Tibial artery (tissue), 4 donors: ENCODE measurements at regions not wholly inside any gene's neighbourhood (a gene's known extent, or its start where the extent isn't known, plus 50 kb on each side); places are given as distances from the start of the nearest gene placed in this dataset.

Source experiments
- DNase-seq, 2 donors: peaks; one replicate each; pipeline ENCODE4 v3.0.0-alpha.2; 2019
- H3K27ac ChIP-seq, 2 donors: fragments of 200-600 bp; sonication (generic) in 1 of 2; 1 replicate in 1 of 2; 2 replicates in 1 of 2; pipeline ENCODE4 v1.5.1; 2018 to 2019; ENCODE audit warnings: mild to moderate bottlenecking in 1 of 2
- H3K27me3 ChIP-seq, 2 donors: fragments of 200-600 bp; sonication (generic) in 1 of 2; one replicate each; pipeline versions ENCODE4 v1.5.1 to v1.6.0; 2016 to 2019
- H3K36me3 ChIP-seq, 3 donors: fragments of 200-600 bp; sonication (generic) in 2 of 3; one replicate each; pipeline ENCODE4 v1.5.1; 2016 to 2019; ENCODE audit warnings: mild to moderate bottlenecking in 2 of 3
- H3K4me1 ChIP-seq, 4 donors: fragments of 200-600 bp; sonication (generic) in 2 of 4; 1 replicate in 3 of 4; 2 replicates in 1 of 4; pipeline ENCODE4 v1.5.1; 2016 to 2019
- H3K4me3 ChIP-seq, 2 donors: fragments of 200-600 bp; sonication (generic) in 1 of 2; 1 replicate in 1 of 2; 2 replicates in 1 of 2; pipeline ENCODE4 v1.5.1; 2018 to 2019; ENCODE audit warnings: mild to moderate bottlenecking in 2 of 2
- H3K9me3 ChIP-seq, 3 donors: fragments of 200-600 bp; sonication (generic) in 1 of 3; one replicate each; pipeline ENCODE4 v1.5.1; 2016 to 2019
- CTCF ChIP-seq, 2 experiments: fragments of 200-600 bp in 1 of 2; fragments of 450-650 bp in 1 of 2; IDR thresholded peaks; one replicate each; pipeline ENCODE4 v1.5.1; 2017 to 2019; ENCODE audit warnings: antibody characterized with exemption in 2 of 2, mild to moderate bottlenecking in 1 of 2, moderate library complexity in 1 of 2
- intact Hi-C: fragments of 100-400 bp; cut with DNase I; formaldehyde crosslinking; loops from one replicate; pipeline ENCODE4 v1.15.0; 2023; ENCODE audit warnings: low total_unique reads

- TF ChIP-seq CTCF (IDR thresholded peaks at IDR 0.05): no peak
- Histone ChIP-seq H3K4me1 (peaks cover 0 to 16% (median 0%) of the 10 kb centered on the region in 4 donors), H3K36me3 (no peaks in the 10 kb centered on the region), H3K9me3 (no peaks in the 10 kb centered on the region), H3K27ac (no peak overlapping the region), H3K4me3 (no peak overlapping the region), H3K27me3 (no peaks in the 10 kb centered on the region)
- DNase-seq: no peak
- intact Hi-C loops: no loop called here
These were observed 522.6 kb downstream of the ADGRL2 start for GRCh38 chr1:82323144-82323841.

- Histone ChIP-seq H3K27me3 (no peaks in the 10 kb centered on the region), H3K27ac (no peak overlapping the region), H3K36me3 (no peaks in the 10 kb centered on the region), H3K4me1 (peaks cover 0 to 16% (median 0%) of the 10 kb centered on the region in 4 donors), H3K4me3 (no peak overlapping the region), H3K9me3 (no peaks in the 10 kb centered on the region)
- DNase-seq: no peak
- TF ChIP-seq CTCF (IDR thresholded peaks at IDR 0.05): no peak
- intact Hi-C loops: no loop called here
These were observed 521.1 kb downstream of the ADGRL2 start for GRCh38 chr1:82321794-82322193.

- Histone ChIP-seq H3K4me3 (no peak overlapping the region), H3K4me1 (no peaks in the 10 kb centered on the region), H3K9me3 (no peaks in the 10 kb centered on the region), H3K27me3 (no peaks in the 10 kb centered on the region), H3K36me3 (no peaks in the 10 kb centered on the region), H3K27ac (no peak overlapping the region)
- no peak for DNase-seq
- intact Hi-C loops: no loop called here
- TF ChIP-seq CTCF (IDR thresholded peaks at IDR 0.05): no peak
These were observed 518.8 kb downstream of the ADGRL2 start for GRCh38 chr1:82319546-82319945.

DNA sequence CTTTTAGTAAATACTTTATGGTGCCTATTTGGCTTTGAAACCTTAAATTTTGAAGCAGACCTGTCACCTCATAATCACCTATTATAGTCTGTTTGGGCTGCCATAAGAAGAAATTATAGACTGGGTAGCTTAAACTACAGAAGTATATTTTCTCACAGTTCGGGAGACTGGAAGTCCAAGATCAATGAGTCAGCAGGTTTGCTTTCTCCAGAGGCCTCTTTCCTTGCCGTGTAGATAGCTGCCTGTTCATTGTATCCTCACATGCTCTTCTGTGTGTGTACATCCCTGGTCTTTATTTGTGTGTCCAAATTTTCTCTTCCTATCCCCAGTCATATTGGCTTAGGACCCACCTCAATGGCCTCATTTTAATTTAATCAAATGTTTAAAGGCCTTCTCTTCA, 518.2 kb downstream of the ADGRL2 start:
- no peak overlapping the region for H3K4me3 ChIP-seq
- no peak for TF ChIP-seq CTCF (IDR thresholded peaks at IDR 0.05)
- intact Hi-C loops: no loop called here
- no peaks in the 10 kb centered on the region for H3K9me3 ChIP-seq
- DNase-seq: no peak
- no peaks in the 10 kb centered on the region for H3K4me1 ChIP-seq
- H3K27ac ChIP-seq: no peak overlapping the region
- no peaks in the 10 kb centered on the region for H3K36me3 ChIP-seq
- H3K27me3 ChIP-seq: no peaks in the 10 kb centered on the region

- no peak for DNase-seq
- Histone ChIP-seq H3K9me3 (no peaks in the 10 kb centered on the region), H3K4me1 (no peaks in the 10 kb centered on the region), H3K27ac (no peak overlapping the region), H3K4me3 (no peak overlapping the region), H3K27me3 (no peaks in the 10 kb centered on the region), H3K36me3 (no peaks in the 10 kb centered on the region)
- TF ChIP-seq CTCF (IDR thresholded peaks at IDR 0.05): no peak
- intact Hi-C loops: no loop called here
These were observed 517.5 kb downstream of the ADGRL2 start for GRCh38 chr1:82318265-82318664.

DNA sequence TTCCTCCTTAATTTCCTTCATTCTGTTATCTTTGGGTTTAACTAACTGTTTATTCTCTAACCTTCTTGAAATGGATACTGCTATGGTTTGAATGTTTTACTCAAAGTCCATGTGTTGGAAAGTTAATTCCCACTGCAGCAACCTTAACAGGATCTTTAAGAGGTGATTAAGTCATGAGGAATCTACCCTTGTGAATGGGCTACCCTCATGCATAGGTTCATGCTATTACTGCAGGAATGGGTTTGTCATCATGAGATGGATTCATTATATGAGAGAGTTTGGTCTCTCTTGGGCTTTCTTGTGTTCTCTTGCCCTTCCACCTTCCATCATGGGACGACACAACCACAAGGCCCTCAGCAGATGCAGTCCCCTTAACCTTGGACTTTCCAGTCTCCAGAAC, 516.9 kb downstream of the ADGRL2 start:
- intact Hi-C loops: no loop called here
- TF ChIP-seq CTCF (IDR thresholded peaks at IDR 0.05): no peak
- Histone ChIP-seq H3K36me3 (no peaks in the 10 kb centered on the region), H3K9me3 (no peaks in the 10 kb centered on the region), H3K4me1 (no peaks in the 10 kb centered on the region), H3K4me3 (no peak overlapping the region), H3K27ac (no peak overlapping the region), H3K27me3 (no peaks in the 10 kb centered on the region)
- no peak for DNase-seq
